Ectodermal cell (in vitro differentiated cells): ENCODE measurements at regions not wholly inside any gene's neighbourhood (a gene's known extent, or its start where the extent isn't known, plus 50 kb on each side); places are given as distances from the start of the nearest gene placed in this dataset.

ENCODE experiments used
- H3K27ac ChIP-seq: 2 replicates; pipeline ENCODE4 v1.7.0; 2013; ENCODE audit warnings: mild to moderate bottlenecking, low read depth, low read length; ENCODE audit not compliant: insufficient read depth, poor library complexity, severe bottlenecking
- H3K27me3 ChIP-seq: 2 replicates; pipeline ENCODE4 v1.7.0; 2013; ENCODE audit warnings: mild to moderate bottlenecking, low read length; ENCODE audit not compliant: insufficient read depth, control insufficient read depth, poor library complexity, severe bottlenecking
- H3K36me3 ChIP-seq: one replicate; pipeline ENCODE4 v1.7.0; 2013; ENCODE audit warnings: low read length; ENCODE audit not compliant: control insufficient read depth, insufficient read depth
- H3K4me1 ChIP-seq: one replicate; pipeline ENCODE4 v1.7.0; 2013; ENCODE audit warnings: low read length; ENCODE audit not compliant: control insufficient read depth, insufficient read depth
- H3K4me3 ChIP-seq: 2 replicates; pipeline ENCODE4 v1.7.0; 2013; ENCODE audit warnings: low read depth, low read length, control low read depth; ENCODE audit not compliant: insufficient read depth
- H3K9me3 ChIP-seq: 2 replicates; pipeline ENCODE4 v1.7.0; 2013; ENCODE audit warnings: mild to moderate bottlenecking, low read length, moderate library complexity; ENCODE audit not compliant: control insufficient read depth
- WGBS, 2 experiments: methylation state at CpG; one replicate each; pipeline ENCODE4 v1.1.7; 2013; ENCODE audit warnings: missing lambda C conversion rate in 2 of 2; 5-methylcytosine and 5-hydroxymethylcytosine counted together

DNA sequence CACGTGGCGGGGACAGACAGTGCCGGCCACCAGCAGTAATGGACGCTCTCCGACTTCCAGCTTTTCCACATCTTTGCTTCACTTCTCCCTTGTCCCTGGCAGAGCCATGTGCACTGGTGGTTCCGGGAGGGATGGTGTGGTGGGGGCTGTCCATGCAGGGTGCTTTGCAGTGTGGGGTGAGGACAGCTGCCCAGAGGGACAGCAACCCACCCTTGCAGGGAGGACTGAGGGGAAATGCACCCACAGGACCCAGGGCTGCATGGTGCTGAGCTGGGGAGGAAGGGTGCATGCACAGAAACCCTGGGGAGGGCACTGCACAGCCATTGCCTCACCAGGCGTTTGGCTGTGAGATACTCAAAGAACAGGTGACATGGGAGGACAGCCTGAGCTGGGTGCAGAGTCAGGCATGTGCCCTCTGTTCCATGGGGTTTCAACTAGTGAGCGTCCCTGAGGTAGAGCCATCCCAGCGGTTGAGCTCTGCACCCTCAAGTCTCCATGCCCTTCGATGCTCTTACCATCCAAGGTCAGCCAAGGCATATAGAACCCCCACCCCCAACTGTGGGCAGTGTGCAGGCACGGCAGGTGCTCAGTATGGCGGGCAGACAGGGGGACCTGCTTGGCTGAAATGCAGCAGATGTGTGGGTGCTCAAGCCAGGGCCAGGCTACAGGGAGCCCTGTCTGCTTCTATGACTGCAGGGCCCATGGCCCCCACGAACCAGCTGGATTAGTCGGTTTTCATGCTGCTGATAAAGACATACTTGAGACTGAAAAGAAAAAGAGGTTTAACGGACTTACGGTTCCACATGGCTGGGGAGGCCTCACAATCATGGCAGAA is 239.7 kb downstream of the TTLL2 start:
- no peaks in the 10 kb centered on the region for H3K27me3 ChIP-seq
- H3K27ac ChIP-seq, result no peak overlapping the region
- no peaks in the 10 kb centered on the region for H3K36me3 ChIP-seq
- 89 to 91% methylated on average over 16 of the region's 16 CpGs for WGBS, 2 experiments
- peaks cover 10% of the 10 kb centered on the region for H3K4me1 ChIP-seq
- no peak overlapping the region for H3K4me3 ChIP-seq
- no peaks in the 10 kb centered on the region for H3K9me3 ChIP-seq

- Histone ChIP-seq H3K36me3 (no peaks in the 10 kb centered on the region), H3K27ac (no peak overlapping the region), H3K4me3 (no peak overlapping the region), H3K4me1 (peaks cover 6% of the 10 kb centered on the region), H3K9me3 (no peaks in the 10 kb centered on the region), H3K27me3 (no peaks in the 10 kb centered on the region)
- 95 to 97% methylated on average over 3 of the region's 3 CpGs for WGBS, 2 experiments
Measured at GRCh38 chr6:167565388-167565787, 240.5 kb downstream of the TTLL2 start.

DNA sequence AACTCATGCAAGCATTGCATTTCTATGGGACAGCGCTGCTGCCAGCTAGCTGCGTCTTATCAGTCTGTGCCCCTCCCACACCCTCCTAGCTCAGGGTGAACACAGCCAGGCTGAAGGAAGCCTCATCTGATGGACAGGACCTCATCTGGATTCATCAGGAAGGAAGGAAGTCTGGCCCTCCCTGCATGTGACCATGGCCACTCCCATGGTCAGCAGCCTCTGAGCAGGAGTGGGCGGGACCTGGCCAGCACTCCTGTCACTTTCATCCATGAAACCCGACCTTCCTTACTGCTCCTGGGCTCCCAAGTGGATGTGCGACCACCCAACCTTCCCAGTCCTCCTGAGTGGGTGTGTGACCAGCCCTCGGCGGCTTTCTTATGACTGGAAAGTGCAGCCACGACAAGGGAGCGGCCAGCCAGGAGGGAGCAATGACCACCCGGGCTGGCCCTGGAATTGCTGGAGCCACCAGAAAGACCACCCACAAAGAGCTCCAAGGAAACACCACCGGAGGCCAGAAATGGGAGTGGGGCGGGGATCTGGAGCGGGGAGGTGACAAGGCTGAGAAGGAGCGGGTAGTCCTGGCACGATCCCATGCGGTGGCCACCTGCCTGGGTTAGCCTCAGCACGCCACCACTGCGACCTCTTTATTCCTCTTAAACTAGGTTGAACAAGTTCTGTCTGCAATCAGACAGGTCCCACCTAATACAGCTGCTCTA is 241.2 kb downstream of the TTLL2 start:
- H3K27me3 ChIP-seq, result no peaks in the 10 kb centered on the region
- 90% methylated on average over 18 of the region's 18 CpGs for WGBS, 2 experiments
- H3K4me1 ChIP-seq, result peaks cover 6% of the 10 kb centered on the region
- H3K36me3 ChIP-seq, result no peaks in the 10 kb centered on the region
- no peaks in the 10 kb centered on the region for H3K9me3 ChIP-seq
- H3K27ac ChIP-seq, result no peak overlapping the region
- H3K4me3 ChIP-seq, result no peak overlapping the region

DNA sequence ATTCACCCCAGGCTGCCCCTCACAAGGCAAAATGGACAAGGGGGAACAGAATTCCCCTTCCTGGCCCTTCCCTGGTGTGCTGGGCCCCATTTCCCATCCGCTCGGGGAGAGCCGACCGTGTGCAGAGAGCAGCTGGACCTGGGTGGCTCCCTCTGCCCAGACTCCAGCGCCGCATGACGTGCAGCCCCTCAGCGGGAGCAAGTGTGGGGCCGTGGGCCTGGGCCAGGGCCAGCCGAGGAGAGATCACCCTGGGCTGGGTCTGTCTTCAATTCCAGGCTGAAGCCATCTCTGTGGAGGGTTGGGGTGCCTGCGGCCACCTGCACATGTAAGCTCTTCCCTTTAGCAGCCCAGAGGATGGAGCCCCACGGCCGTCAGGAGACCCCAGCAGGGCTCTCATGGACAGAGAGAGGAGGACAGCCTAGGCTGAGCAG is 241.8 kb downstream of the TTLL2 start:
- 92 to 93% methylated on average over 13 of the region's 13 CpGs for WGBS, 2 experiments
- no peak overlapping the region for H3K4me3 ChIP-seq
- H3K36me3 ChIP-seq, result no peaks in the 10 kb centered on the region
- H3K9me3 ChIP-seq, result no peaks in the 10 kb centered on the region
- H3K27me3 ChIP-seq, result no peaks in the 10 kb centered on the region
- H3K27ac ChIP-seq, result no peak overlapping the region
- H3K4me1 ChIP-seq, result peaks cover 6% of the 10 kb centered on the region

GRCh38 chr6:167567142-167568033 is 242.5 kb downstream of the TTLL2 start:
- H3K27me3 ChIP-seq, result no peaks in the 10 kb centered on the region
- no peak overlapping the region for H3K27ac ChIP-seq
- no peak overlapping the region for H3K4me3 ChIP-seq
- H3K4me1 ChIP-seq, result peaks cover 6% of the 10 kb centered on the region
- H3K9me3 ChIP-seq, result no peaks in the 10 kb centered on the region
- H3K36me3 ChIP-seq, result no peaks in the 10 kb centered on the region
- WGBS, 2 experiments, result 96% methylated on average over 26 of the region's 26 CpGs

DNA sequence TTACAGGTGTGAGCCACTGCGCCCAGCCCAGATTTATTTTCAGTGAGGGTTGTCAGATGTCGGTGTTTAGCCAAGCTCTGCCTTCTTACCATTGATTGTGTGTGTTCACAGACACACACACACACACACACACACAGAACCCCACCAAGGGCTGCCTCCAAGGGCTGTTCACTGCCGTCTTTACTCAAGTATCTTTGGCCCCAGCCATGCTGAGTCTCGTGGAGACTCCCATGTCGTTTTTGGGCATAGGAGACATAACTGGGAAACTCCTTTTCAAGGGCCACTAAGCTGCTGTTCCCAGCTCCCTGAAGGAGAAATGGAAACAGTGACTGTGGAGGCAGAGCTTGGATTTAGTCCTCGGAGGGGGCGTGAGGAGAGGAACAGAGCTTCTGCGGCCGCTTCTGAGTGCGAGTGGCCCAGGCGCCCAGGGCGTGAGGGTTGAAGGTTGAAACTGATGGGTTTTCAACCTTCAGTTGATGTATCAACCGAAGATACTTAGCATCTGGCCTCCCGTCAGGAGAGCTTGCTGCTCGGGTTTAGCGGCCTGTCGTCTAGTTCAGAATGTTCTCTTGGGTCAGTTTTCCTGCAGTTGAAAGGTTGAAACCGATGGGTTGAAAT is 243.6 kb downstream of the TTLL2 start:
- Histone ChIP-seq H3K4me1 (peaks cover 16% of the 10 kb centered on the region), H3K4me3 (no peak overlapping the region), H3K36me3 (no peaks in the 10 kb centered on the region), H3K9me3 (no peaks in the 10 kb centered on the region), H3K27ac (no peak overlapping the region), H3K27me3 (no peaks in the 10 kb centered on the region)
- 95 to 96% methylated on average over 18 of the region's 18 CpGs for WGBS, 2 experiments

DNA sequence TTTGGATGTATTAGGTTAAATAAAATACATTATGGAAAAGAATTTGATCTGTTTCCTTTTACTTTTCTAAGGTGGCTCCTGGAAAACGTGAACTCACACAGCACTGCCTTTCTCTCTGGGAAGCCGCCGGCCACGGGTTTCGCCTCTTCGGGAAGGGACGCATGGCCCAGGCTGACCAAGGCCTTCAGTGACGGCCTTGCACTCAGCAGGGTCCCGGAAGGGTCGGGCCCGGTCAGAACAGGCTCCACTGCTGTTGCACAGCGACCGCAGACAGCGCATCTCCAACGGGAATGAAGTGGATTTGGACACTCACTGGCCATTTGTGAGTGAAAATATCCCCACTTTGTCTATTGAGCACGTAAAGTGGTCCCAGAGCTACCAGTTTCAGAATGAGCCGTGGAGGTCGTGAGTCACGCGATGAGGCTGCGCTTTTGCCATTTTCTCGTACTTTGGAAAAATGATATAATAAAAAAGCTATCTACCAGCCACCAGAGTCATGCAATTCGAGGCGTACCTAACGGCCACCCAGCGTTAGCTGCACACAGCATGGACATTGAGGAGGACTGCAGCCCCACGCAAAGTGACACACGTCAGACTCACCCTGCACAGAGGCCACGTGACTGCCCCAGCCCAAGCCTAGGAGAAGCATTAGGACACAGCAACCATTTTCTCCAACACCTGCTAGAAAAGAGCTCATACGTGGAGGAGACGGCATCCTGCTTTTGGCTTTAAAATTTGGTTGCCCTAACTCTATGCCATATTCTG is 244.3 kb downstream of the TTLL2 start:
- H3K4me1 ChIP-seq, result peaks cover 21% of the 10 kb centered on the region
- WGBS, 2 experiments, result 89% methylated on average over 31 of the region's 31 CpGs

GRCh38 chr6:167569879-167570278 is 245.0 kb downstream of the TTLL2 start:
- no peaks in the 10 kb centered on the region for H3K36me3 ChIP-seq
- no peak overlapping the region for H3K4me3 ChIP-seq
- no peaks in the 10 kb centered on the region for H3K9me3 ChIP-seq
- no peak overlapping the region for H3K27ac ChIP-seq
- WGBS, 2 experiments, result 94 to 97% methylated on average over 14 of the region's 14 CpGs
- no peaks in the 10 kb centered on the region for H3K27me3 ChIP-seq
- peaks cover 21% of the 10 kb centered on the region for H3K4me1 ChIP-seq

More for the DNA sequence above, 244.3 kb downstream of the TTLL2 start:
- H3K27ac ChIP-seq, result no peak overlapping the region
- H3K27me3 ChIP-seq, result no peaks in the 10 kb centered on the region
- H3K36me3 ChIP-seq, result no peaks in the 10 kb centered on the region
- H3K9me3 ChIP-seq, result no peaks in the 10 kb centered on the region
- no peak overlapping the region for H3K4me3 ChIP-seq
